ENCODE measurements at regions not wholly inside any gene's neighbourhood (a gene's known extent, or its start where the extent isn't known, plus 50 kb on each side); places are given as distances from the start of the nearest gene placed in this dataset.
"Not testable (repeated sequence)": the region's sequence is repeated elsewhere in the genome, so short reads cannot be mapped to it uniquely, and the experiment has no call there.

DNA sequence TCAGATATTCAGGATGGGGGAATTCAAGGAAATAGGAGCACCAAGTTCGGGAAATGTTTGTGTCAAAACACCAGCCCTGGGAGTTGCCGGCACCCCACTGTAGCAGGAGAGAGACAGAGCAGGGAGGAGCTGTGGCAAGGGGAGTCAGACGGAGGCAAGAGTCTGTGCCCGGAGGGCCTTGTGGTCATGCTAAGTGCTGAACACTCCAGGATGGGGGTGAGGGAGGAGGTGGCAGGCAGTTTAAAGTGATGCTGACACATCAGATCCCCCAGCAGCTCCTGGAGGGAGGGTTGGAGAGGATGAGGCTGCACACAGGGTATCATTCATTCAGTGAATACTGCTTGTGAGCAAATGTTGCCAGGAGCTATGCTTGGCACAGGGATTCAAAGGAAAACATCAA lies 150.3 kb upstream of the ETV3 start:
- no peak for DNase-seq

GRCh38 chr1:157288006-157288405 lies 149.8 kb upstream of the ETV3 start:
- DNase-seq: no peak

DNA sequence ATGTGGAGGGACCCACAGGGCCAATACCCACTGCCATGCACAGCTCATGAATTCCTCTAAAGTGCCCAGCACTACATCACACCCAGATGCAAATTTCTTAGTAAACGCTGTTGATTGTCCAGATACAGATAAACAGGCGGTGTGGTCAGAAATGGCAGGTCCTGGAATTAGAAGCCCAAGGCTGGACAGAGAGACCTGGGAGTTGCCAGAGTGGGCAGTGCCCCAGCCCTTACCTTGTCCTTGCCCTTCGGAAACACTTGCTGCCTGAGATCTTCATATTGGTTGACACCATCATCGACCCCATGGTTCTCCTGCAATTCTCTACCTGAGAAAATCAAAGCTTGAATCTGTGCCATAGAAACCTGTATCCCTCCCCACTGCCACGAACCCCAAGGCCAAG lies 149.3 kb upstream of the ETV3 start:
- DNase-seq: no peak

DNA sequence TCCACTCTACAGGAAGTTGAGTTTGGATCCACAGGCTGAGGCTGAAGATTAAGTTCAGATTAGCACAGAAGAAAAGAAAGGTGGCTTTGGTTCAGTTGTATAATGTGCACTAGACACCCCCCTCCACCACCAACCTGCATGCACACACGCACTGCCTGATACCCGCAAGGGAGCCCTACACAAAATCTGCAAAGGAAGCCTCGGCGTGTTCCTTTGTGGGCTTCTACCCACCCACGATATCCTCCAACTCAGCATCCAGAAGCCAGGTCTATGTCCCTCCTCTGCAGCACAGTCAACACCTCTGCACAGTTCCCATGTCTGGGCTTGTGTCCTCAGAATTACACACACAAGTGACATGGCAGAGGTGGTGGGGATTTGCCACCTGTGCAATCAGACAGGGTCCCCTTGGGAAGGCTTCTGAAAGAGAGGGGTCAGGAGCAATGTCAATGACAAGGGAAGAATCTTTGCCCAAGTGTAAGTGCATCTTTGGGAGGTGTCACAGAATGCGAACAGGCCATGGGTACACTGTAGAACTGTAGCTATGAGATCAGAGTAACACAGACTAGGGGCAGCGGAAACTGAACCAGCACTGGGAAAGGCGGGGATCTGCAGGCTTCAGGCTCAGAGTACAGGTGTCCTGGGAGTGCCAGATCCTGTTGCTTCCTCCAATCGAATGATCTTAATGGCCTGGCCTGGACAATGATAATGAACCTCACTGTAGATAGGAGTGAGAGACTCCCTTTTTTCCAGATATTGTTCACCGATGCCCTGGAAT lies 148.6 kb upstream of the ETV3 start:
- DNase-seq: no peak

DNA sequence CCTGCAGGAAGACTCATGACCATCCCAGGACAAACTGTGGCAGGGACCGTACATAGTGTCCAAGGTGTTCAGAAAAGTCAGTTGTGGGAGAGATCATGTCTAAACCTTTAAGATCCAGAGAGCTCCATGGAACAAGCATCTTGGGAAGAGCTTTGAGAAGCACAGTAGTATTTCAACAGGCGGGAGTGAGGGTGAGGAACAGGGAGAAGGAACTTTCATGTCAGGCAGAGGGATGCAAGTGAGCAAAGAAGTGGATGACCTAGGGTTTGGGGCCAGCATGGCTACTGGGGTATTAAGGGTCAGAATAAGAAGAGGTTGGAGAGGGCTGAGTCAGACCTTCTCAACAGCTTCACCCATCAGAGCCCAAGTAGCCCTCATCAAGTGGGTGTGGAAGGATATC lies 147.9 kb upstream of the ETV3 start:
- DNase-seq: no peak

GRCh38 chr1:157284451-157284850 lies 146.3 kb upstream of the ETV3 start:
- no peak for DNase-seq

- DNase-seq: no peak
Measured at GRCh38 chr1:157279802-157280140, 141.6 kb upstream of the ETV3 start.

DNA sequence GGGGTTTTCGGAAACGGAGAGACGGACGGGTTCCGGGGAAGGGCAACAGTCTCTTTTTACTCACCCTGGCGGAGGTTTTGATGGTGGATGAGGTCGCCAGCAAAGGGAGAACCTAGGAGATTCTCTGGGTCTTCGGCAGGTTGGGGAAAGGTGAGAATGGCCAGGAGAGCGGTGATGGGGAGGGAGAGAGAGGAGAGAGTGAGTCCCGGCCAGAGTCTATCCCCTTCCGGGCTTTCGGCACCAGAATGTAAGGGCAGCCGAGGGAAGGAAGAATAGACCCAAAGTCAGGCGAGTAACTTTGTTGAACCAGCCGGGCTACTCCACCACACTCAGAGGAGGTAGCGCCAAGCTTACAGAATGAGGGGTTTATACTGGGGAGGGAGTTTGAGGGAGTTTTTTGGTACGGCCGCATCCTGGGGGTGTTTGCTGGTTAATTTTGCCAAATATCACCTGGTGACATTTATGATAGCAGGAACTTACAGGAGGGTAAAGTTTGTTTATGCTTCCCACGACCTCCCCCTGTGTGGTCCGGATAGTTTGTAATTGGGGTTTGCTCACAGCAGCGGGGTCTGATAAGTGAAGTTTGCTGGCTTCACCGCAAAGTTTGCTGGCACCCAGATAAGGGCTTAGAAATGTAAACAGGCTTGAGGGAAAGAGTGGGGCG lies 141.1 kb upstream of the ETV3 start:
- DNase-seq: no peak

DNA sequence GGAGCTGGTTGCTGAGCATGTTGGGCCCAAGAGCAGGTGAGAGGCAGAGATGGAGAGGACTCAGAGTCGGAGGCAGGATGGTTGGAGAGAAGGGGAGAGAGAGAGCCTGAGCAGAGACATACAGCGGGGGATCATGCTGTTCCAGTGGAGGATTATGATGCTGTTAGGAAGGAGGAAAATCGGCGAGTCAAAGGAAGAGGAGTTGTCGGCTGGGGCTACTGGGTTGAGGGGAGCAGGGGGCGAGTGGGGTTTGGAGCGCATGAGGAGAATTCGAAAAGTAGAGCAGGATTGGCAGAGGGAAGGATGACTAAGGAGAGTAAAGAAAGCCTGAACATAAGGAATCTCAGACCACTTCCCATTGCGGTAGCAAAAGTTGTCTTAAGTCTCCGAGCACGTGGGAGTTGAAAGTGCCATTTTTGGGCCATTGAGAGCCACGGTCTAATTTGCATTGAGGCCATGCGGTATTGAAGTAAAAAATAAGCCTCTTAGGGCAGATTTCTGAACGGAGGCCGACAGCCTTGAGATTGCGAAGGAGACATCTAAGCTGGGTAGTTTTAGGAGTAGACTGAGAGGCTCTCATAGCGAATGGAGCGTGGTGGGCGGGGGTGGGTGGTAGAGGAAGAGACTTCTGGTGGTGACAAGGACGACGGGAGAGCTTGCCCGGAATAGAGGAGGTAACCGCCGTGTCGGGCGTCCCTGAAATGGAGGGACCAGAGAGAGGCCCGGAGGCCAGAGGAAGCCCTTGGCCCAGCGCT lies 140.4 kb upstream of the ETV3 start:
- no peak for DNase-seq

GRCh38 chr1:157277913-157278312 lies 139.7 kb upstream of the ETV3 start:
- no peak for DNase-seq

GRCh38 chr1:157277281-157277680 lies 139.1 kb upstream of the ETV3 start:
- no peak for DNase-seq

DNA sequence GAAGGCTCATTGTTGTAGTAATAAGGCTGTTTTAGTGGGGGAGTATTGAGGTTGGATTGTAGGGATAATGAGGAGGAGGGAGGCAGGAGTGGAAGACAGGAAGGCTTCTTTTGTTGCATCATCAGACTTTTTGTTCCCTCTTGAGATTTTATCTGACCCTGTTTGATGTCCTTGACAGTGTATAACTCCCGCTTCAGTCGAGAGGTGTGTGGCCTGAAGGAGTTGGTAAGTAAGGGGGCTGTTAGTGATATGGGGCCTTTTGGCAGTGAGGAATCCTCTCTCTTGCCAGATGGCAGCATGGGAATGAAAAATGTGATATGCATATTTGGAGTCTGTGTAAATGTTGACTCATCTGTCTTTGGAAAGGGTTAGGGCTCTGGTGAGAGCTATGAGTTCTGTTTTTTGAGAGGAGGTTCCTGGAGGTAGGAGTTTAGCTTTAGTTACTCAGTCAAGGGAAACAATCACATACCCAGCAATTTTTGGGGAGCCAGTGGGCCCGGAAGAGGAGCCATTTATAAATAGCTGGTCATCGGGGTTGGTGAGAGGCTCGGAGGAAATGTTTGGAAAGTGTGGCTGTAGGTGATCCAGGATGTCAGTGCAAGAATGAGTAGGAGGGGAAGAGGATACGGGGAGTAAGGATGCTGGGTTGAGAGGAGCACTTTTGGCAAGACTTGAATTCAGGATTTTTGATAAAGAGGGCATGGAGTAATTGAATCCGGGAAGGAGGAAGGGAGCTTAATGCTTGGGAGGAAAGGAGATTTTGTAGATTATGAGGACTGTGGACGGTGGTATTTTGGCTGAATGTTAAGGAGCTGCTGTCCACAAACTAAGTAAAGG lies 136.7 kb upstream of the ETV3 start:
- no peak for DNase-seq

- no peak for DNase-seq
Measured at GRCh38 chr1:157272729-157273524, 134.7 kb upstream of the ETV3 start.

GRCh38 chr1:157272264-157272663 lies 134.1 kb upstream of the ETV3 start:
- DNase-seq: no peak

- DNase-seq: no peak
Measured at GRCh38 chr1:157270705-157271274, 132.6 kb upstream of the ETV3 start.

DNA sequence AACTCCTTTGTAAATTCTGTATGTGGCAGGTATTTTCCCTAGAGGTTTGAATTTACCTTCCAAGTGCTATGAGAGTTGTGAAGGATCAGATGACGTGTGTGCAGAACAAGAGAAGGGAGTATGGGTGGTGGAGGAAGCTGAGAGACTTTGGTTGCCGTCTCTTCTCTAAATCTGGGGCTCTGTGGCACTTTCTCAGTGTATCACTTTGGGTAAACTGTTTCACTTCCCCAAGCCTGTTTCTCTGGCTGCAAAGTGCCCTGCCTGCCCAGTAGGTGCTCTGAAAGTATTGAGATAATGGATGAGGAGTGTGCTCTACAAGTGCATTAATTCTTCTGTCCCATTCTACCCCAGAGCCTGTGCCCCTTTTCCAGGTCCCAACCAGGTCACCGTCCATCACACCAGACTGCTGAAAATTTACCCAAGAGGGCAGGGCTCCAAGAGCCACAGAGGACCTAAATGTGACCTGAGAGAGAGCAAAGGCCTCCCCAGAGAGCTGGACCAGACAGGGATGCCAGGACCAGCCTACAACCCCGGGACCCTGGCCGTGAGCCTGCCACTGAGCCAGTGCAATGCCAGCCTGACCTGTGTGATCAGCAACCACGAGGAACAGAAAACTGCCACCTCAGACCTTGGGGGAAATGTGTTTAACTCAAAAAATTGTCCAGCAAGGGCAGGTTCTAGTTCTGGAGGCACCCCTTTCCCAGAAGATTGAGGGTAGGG lies 131.6 kb upstream of the ETV3 start:
- no peak for DNase-seq

- DNase-seq: no peak
Measured at GRCh38 chr1:157262891-157263290, 124.7 kb upstream of the ETV3 start.

GRCh38 chr1:157262422-157262821 lies 124.2 kb upstream of the ETV3 start:
- DNase-seq: no peak

DNA sequence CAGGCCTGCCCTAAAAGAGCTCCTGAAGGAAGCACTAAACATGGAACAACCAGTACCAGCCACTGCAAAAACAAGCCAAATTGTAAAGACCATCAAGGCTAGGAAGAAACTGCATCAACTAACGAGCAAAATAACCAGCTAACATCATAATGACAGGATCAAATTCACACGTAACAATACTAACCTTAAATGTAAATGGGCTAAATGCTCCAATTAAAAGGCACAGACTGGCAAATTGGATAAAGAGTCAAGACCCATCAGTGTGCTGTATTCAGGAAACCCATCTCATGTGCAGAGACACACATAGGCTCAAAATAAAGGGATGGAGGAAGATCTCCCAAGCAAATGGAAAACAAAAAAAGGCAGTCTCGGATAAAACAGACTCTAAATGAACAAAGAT lies 117.7 kb upstream of the ETV3 start:
- not testable (repeated sequence) for DNase-seq

DNA sequence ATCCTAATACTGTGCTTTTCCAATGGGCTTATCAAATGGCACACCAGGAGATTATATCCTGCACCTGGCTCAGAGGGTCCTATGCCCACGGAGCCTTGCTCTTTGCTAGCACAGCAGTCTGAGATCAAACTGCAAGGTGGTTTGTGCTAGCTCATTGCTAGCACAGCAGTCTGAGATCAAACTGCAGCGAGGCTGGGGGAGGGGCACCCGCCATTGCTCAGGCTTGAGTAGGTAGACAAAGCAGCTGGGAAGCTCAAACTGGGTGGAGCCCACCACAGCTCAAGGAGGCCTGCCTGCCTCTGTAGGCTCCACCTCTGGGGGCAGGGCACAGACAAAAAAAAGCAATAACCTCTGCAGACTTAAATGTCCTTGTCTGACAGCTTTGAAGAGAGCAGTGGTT lies 116.0 kb upstream of the ETV3 start:
- not testable (repeated sequence) for DNase-seq

- no peak for DNase-seq
Measured at GRCh38 chr1:157252473-157252872, 114.3 kb upstream of the ETV3 start.

Data from Kasumi-1 (cell line).